BE2C (cell line): ENCODE measurements at regions not wholly inside any gene's neighbourhood (a gene's known extent, or its start where the extent isn't known, plus 50 kb on each side); places are given as distances from the start of the nearest gene placed in this dataset.
"Not testable (repeated sequence)": the region's sequence is repeated elsewhere in the genome, so short reads cannot be mapped to it uniquely, and the experiment has no call there.

Experiments
- DNase-seq: peaks from one replicate; pipeline ENCODE4 v3.0.0-alpha.2; 2020
- H3K27me3 ChIP-seq: fragments of 250-450 bp; sonication (Bioruptor Pico); 2 replicates; pipeline ENCODE4 v1.5.1; 2020; ENCODE audit warnings: mild to moderate bottlenecking
- H3K36me3 ChIP-seq: fragments of 250-450 bp; sonication (Bioruptor Pico); 2 replicates; pipeline ENCODE4 v1.5.1; 2020; ENCODE audit warnings: mild to moderate bottlenecking
- H3K4me1 ChIP-seq: fragments of 250-450 bp; sonication (Bioruptor Pico); 2 replicates; pipeline ENCODE4 v1.5.1; 2020
- H3K4me3 ChIP-seq: 2 replicates; pipeline ENCODE4 v1.5.1; 2011; ENCODE audit warnings: low read depth, low read length
- H3K9me3 ChIP-seq: fragments of 250-450 bp; sonication (Bioruptor Pico); 2 replicates; pipeline ENCODE4 v1.5.1; 2020

- not testable (repeated sequence) for H3K4me1 ChIP-seq, H3K4me3 ChIP-seq, DNase-seq, H3K9me3 ChIP-seq, H3K27me3 ChIP-seq, H3K36me3 ChIP-seq
Measured at GRCh38 chr7:76971201-76971600, 61.0 kb downstream of the SPDYE17 start.

- DNase-seq, H3K4me3 ChIP-seq, H3K4me1 ChIP-seq, H3K9me3 ChIP-seq, H3K36me3 ChIP-seq, H3K27me3 ChIP-seq: not testable (repeated sequence)
Measured at GRCh38 chr7:76969892-76970291, 62.3 kb downstream of the SPDYE17 start.

GRCh38 chr7:76965731-76966548 lies 66.2 kb downstream of the SPDYE17 start:
- not testable (repeated sequence) for H3K27me3 ChIP-seq, H3K4me1 ChIP-seq, H3K36me3 ChIP-seq, H3K4me3 ChIP-seq, H3K9me3 ChIP-seq, DNase-seq

GRCh38 chr7:76964050-76964449 lies 68.1 kb downstream of the SPDYE17 start:
- H3K9me3 ChIP-seq, H3K27me3 ChIP-seq, H3K4me1 ChIP-seq, H3K4me3 ChIP-seq, DNase-seq, H3K36me3 ChIP-seq: not testable (repeated sequence)

GRCh38 chr7:76963061-76963460 lies 69.1 kb downstream of the SPDYE17 start:
- H3K36me3 ChIP-seq, DNase-seq, H3K9me3 ChIP-seq, H3K27me3 ChIP-seq, H3K4me1 ChIP-seq, H3K4me3 ChIP-seq: not testable (repeated sequence)

- not testable (repeated sequence) for H3K27me3 ChIP-seq, H3K4me3 ChIP-seq, H3K4me1 ChIP-seq, DNase-seq, H3K9me3 ChIP-seq, H3K36me3 ChIP-seq
Measured at GRCh38 chr7:76960400-76960986, 71.7 kb downstream of the SPDYE17 start.

- H3K4me3 ChIP-seq, H3K9me3 ChIP-seq, H3K36me3 ChIP-seq, DNase-seq, H3K4me1 ChIP-seq, H3K27me3 ChIP-seq: not testable (repeated sequence)
Measured at GRCh38 chr7:76959573-76960399, 72.4 kb downstream of the SPDYE17 start.

GRCh38 chr7:76956531-76956930 lies 75.6 kb downstream of the SPDYE17 start:
- not testable (repeated sequence) for DNase-seq, H3K36me3 ChIP-seq, H3K27me3 ChIP-seq, H3K4me1 ChIP-seq, H3K4me3 ChIP-seq, H3K9me3 ChIP-seq

GRCh38 chr7:76955124-76955523 lies 77.0 kb downstream of the SPDYE17 start:
- DNase-seq, H3K36me3 ChIP-seq, H3K4me3 ChIP-seq, H3K27me3 ChIP-seq, H3K9me3 ChIP-seq, H3K4me1 ChIP-seq: not testable (repeated sequence)

- not testable (repeated sequence) for H3K27me3 ChIP-seq, H3K9me3 ChIP-seq, H3K36me3 ChIP-seq, H3K4me1 ChIP-seq, DNase-seq, H3K4me3 ChIP-seq
Measured at GRCh38 chr7:76944603-76945002, 87.6 kb downstream of the SPDYE17 start.

- not testable (repeated sequence) for H3K4me1 ChIP-seq, H3K27me3 ChIP-seq, H3K9me3 ChIP-seq, DNase-seq, H3K4me3 ChIP-seq, H3K36me3 ChIP-seq
Measured at GRCh38 chr7:76941809-76942765, 90.1 kb downstream of the SPDYE17 start.

GRCh38 chr7:76937781-76938180 lies 94.4 kb downstream of the SPDYE17 start:
- not testable (repeated sequence) for H3K9me3 ChIP-seq, H3K4me3 ChIP-seq, H3K4me1 ChIP-seq, H3K36me3 ChIP-seq, H3K27me3 ChIP-seq, DNase-seq

GRCh38 chr7:76937330-76937729 lies 94.8 kb downstream of the SPDYE17 start:
- DNase-seq, H3K9me3 ChIP-seq, H3K27me3 ChIP-seq, H3K4me1 ChIP-seq, H3K36me3 ChIP-seq, H3K4me3 ChIP-seq: not testable (repeated sequence)

GRCh38 chr7:76936346-76936745 lies 95.8 kb downstream of the SPDYE17 start:
- H3K4me3 ChIP-seq, H3K27me3 ChIP-seq, H3K9me3 ChIP-seq, H3K36me3 ChIP-seq, DNase-seq, H3K4me1 ChIP-seq: not testable (repeated sequence)

- H3K36me3 ChIP-seq, H3K27me3 ChIP-seq, H3K9me3 ChIP-seq, H3K4me3 ChIP-seq, H3K4me1 ChIP-seq: not testable (repeated sequence)
- DNase-seq = peak; percentile 18
Measured at GRCh38 chr7:76934711-76935110, 97.5 kb downstream of the SPDYE17 start.
